ENCODE measurements at regions not wholly inside any gene's neighbourhood (a gene's known extent, or its start where the extent isn't known, plus 50 kb on each side); places are given as distances from the start of the nearest gene placed in this dataset.

DNA sequence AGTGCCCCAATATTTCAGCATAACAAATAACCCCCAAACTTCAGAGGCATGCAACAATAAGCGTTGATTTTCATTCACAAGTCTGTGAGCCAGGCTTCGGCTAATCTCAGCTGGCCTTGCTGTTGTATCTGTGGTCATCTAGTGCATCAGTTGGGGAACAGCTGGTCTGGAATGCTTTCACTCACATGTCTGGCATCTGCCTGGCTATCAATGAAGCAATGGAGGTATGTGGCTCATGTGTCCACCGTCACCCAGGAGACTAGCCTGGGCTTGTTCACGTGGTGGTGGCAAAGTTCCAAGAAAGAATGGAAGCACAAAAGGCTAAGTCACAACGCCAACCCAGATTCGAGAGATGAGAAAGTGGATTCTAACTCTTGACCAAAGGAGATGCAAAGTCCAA lies 304.8 kb upstream of the ISX start:
- H2BK12ac ChIP-seq (ENCODE audit: low read length in 2 of 2): no peak overlapping the region
- H4K8ac ChIP-seq (ENCODE audit: low read length): no peak overlapping the region
- no peak overlapping the region for H2BK15ac ChIP-seq (ENCODE audit: low read depth, poor library complexity, severe bottlenecking)
- H3K4ac ChIP-seq (ENCODE audit: low read depth in 1 of 2, low read length in 2 of 2): no peak overlapping the region
- H3K4me1 ChIP-seq (ENCODE audit: control insufficient read depth, insufficient read depth, low read depth, low read length): no peaks in the 10 kb centered on the region
- no peak overlapping the region for H3K23ac ChIP-seq (ENCODE audit: low read length in 2 of 2)
- H3K9ac ChIP-seq (ENCODE audit: low read length): no peak overlapping the region
- no peak overlapping the region for H2AFZ ChIP-seq (ENCODE audit: low read depth, low read length)
- H2AK5ac ChIP-seq (ENCODE audit: low read length, severe bottlenecking): no peak overlapping the region
- no peak overlapping the region for H3K27ac ChIP-seq (ENCODE audit: low read length, poor library complexity, severe bottlenecking)
- H3K4me3 ChIP-seq (ENCODE audit: insufficient read depth in 1 of 2, low read depth in 1 of 2, low read length in 2 of 2): no peak overlapping the region
- no peak overlapping the region for H3K4me2 ChIP-seq (ENCODE audit: low read length, poor library complexity, severe bottlenecking)
- no peak overlapping the region for H2BK120ac ChIP-seq (ENCODE audit: low read depth, low read length)
- no peak overlapping the region for H4K91ac ChIP-seq (ENCODE audit: low read length)
- H3K79me1 ChIP-seq (replicated peaks; ENCODE audit: low read length, poor library complexity, severe bottlenecking): no peaks in the 10 kb centered on the region
- no peaks in the 10 kb centered on the region for H3K9me3 ChIP-seq (ENCODE audit: control insufficient read depth, low read length)
- no peaks in the 10 kb centered on the region for H3K27me3 ChIP-seq (ENCODE audit: control insufficient read depth in 1 of 2, insufficient read depth in 1 of 2, low read length in 2 of 2)
- no peak overlapping the region for H2BK5ac ChIP-seq (ENCODE audit: low read depth, low read length, poor library complexity, severe bottlenecking)
- 62% methylated on average over 6 of the region's 6 CpGs for WGBS
- no peak overlapping the region for H3K14ac ChIP-seq (ENCODE audit: low read length in 2 of 2)
- no peak overlapping the region for H3K18ac ChIP-seq (ENCODE audit: low read depth in 1 of 2, low read length in 2 of 2)
- no peak for DNase-seq
- H3K36me3 ChIP-seq (ENCODE audit: control insufficient read depth in 1 of 2, insufficient read depth in 2 of 2, low read depth in 1 of 2, low read length in 2 of 2): no peaks in the 10 kb centered on the region

DNA sequence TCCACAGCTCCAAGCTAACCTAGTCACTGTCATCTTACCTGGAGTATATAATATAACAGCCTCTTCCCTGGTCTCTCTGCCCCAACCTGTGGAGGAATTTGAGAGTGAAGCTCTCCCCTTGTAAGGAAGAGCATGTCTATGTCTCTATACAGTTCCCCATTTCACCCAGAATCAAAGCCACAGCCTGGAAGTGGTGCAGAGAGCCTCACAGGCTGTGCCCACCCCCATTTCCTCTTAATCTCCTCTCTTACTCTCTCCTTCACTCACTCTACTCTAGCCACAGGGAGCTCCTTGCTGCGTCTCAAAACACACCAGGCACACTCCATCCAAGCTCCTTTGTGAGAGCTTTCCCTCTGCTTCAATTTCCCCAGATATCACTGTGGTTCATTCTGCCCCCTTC lies 302.5 kb upstream of the ISX start:
- Histone ChIP-seq H4K91ac (ENCODE audit: low read length) (no peak overlapping the region), H3K4me3 (ENCODE audit: insufficient read depth in 1 of 2, low read depth in 1 of 2, low read length in 2 of 2) (no peak overlapping the region), H3K4ac (ENCODE audit: low read depth in 1 of 2, low read length in 2 of 2) (no peak overlapping the region), H3K23ac (ENCODE audit: low read length in 2 of 2) (no peak overlapping the region), H2BK120ac (ENCODE audit: low read depth, low read length) (no peak overlapping the region), H2BK12ac (ENCODE audit: low read length in 2 of 2) (no peak overlapping the region), H3K18ac (ENCODE audit: low read depth in 1 of 2, low read length in 2 of 2) (no peak overlapping the region), H2AK5ac (ENCODE audit: low read length, severe bottlenecking) (no peak overlapping the region), H3K4me2 (ENCODE audit: low read length, poor library complexity, severe bottlenecking) (no peak overlapping the region), H3K27ac (ENCODE audit: low read length, poor library complexity, severe bottlenecking) (no peak overlapping the region), H4K8ac (ENCODE audit: low read length) (no peak overlapping the region), H3K14ac (ENCODE audit: low read length in 2 of 2) (no peak overlapping the region), H3K79me1 (replicated peaks; ENCODE audit: low read length, poor library complexity, severe bottlenecking) (no peaks in the 10 kb centered on the region), H3K27me3 (ENCODE audit: control insufficient read depth in 1 of 2, insufficient read depth in 1 of 2, low read length in 2 of 2) (no peaks in the 10 kb centered on the region), H2BK5ac (ENCODE audit: low read depth, low read length, poor library complexity, severe bottlenecking) (no peak overlapping the region), H3K9me3 (ENCODE audit: control insufficient read depth, low read length) (no peaks in the 10 kb centered on the region), H2BK15ac (ENCODE audit: low read depth, poor library complexity, severe bottlenecking) (no peak overlapping the region), H2AFZ (ENCODE audit: low read depth, low read length) (no peak overlapping the region), H3K9ac (ENCODE audit: low read length) (no peak overlapping the region), H3K4me1 (ENCODE audit: control insufficient read depth, insufficient read depth, low read depth, low read length) (no peaks in the 10 kb centered on the region), H3K36me3 (ENCODE audit: control insufficient read depth in 1 of 2, insufficient read depth in 2 of 2, low read depth in 1 of 2, low read length in 2 of 2) (no peaks in the 10 kb centered on the region)
- 36% methylated on average over 1 of the region's 1 CpG for WGBS
- DNase-seq: no peak

DNA sequence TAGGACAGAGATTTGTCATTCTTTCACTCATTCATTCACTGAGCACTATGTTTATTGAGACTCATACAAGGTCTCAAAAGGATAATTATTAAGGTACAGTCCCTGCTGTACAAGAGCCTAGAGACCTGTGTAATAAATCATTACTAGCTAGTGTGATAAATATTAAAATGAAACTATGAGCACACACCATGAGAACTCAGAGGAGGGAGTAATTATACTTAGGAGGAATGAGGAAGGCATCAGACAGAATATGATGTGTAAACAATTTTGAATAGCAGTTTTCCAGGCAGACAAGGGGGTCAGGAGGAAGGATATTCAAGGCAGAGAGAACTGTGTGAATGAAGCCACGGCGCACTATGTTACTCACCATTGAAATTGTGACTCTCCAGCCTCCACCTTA lies 300.8 kb upstream of the ISX start:
- Histone ChIP-seq H2BK15ac (ENCODE audit: low read depth, poor library complexity, severe bottlenecking) (no peak overlapping the region), H2BK120ac (ENCODE audit: low read depth, low read length) (no peak overlapping the region), H3K4me2 (ENCODE audit: low read length, poor library complexity, severe bottlenecking) (no peak overlapping the region), H2AFZ (ENCODE audit: low read depth, low read length) (no peak overlapping the region), H2BK12ac (ENCODE audit: low read length in 2 of 2) (no peak overlapping the region), H3K18ac (ENCODE audit: low read depth in 1 of 2, low read length in 2 of 2) (no peak overlapping the region), H4K8ac (ENCODE audit: low read length) (no peak overlapping the region), H3K36me3 (ENCODE audit: control insufficient read depth in 1 of 2, insufficient read depth in 2 of 2, low read depth in 1 of 2, low read length in 2 of 2) (no peaks in the 10 kb centered on the region), H3K9me3 (ENCODE audit: control insufficient read depth, low read length) (no peaks in the 10 kb centered on the region), H3K27ac (ENCODE audit: low read length, poor library complexity, severe bottlenecking) (no peak overlapping the region), H3K14ac (ENCODE audit: low read length in 2 of 2) (no peak overlapping the region), H2BK5ac (ENCODE audit: low read depth, low read length, poor library complexity, severe bottlenecking) (no peak overlapping the region), H3K4me1 (ENCODE audit: control insufficient read depth, insufficient read depth, low read depth, low read length) (no peaks in the 10 kb centered on the region), H4K91ac (ENCODE audit: low read length) (no peak overlapping the region), H3K4me3 (ENCODE audit: insufficient read depth in 1 of 2, low read depth in 1 of 2, low read length in 2 of 2) (no peak overlapping the region), H3K23ac (ENCODE audit: low read length in 2 of 2) (no peak overlapping the region), H2AK5ac (ENCODE audit: low read length, severe bottlenecking) (no peak overlapping the region), H3K79me1 (replicated peaks; ENCODE audit: low read length, poor library complexity, severe bottlenecking) (no peaks in the 10 kb centered on the region), H3K4ac (ENCODE audit: low read depth in 1 of 2, low read length in 2 of 2) (no peak overlapping the region), H3K27me3 (ENCODE audit: control insufficient read depth in 1 of 2, insufficient read depth in 1 of 2, low read length in 2 of 2) (no peaks in the 10 kb centered on the region), H3K9ac (ENCODE audit: low read length) (no peak overlapping the region)
- no CpG with 5 or more reads among the region's 2 CpGs for WGBS
- DNase-seq: no peak

DNA sequence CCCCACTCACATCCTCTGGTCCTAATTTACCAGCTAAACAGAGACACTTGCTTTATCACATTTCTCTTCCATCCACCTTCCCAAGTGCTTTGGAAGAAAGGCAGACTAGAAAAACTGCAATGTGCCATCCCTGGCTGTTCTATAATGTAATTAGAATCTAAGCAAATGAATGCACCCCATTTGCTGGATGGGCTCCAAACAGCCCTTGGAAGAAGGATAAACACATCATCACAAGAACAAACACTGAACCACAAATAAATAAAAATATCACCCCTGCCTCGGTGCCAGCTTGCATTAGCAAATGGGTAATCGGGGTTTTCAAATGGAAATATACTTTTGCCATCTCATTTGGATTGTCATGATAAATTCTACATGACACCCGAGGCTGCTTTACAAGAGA lies 296.6 kb upstream of the ISX start:
- Histone ChIP-seq H3K14ac (ENCODE audit: low read length in 2 of 2) (no peak overlapping the region), H4K91ac (ENCODE audit: low read length) (no peak overlapping the region), H3K36me3 (ENCODE audit: control insufficient read depth in 1 of 2, insufficient read depth in 2 of 2, low read depth in 1 of 2, low read length in 2 of 2) (no peaks in the 10 kb centered on the region), H3K4me2 (ENCODE audit: low read length, poor library complexity, severe bottlenecking) (no peak overlapping the region), H2BK120ac (ENCODE audit: low read depth, low read length) (no peak overlapping the region), H3K27ac (ENCODE audit: low read length, poor library complexity, severe bottlenecking) (no peak overlapping the region), H3K4me1 (ENCODE audit: control insufficient read depth, insufficient read depth, low read depth, low read length) (no peaks in the 10 kb centered on the region), H3K9ac (ENCODE audit: low read length) (no peak overlapping the region), H3K4me3 (ENCODE audit: insufficient read depth in 1 of 2, low read depth in 1 of 2, low read length in 2 of 2) (no peak overlapping the region), H3K4ac (ENCODE audit: low read depth in 1 of 2, low read length in 2 of 2) (no peak overlapping the region), H2BK12ac (ENCODE audit: low read length in 2 of 2) (no peak overlapping the region), H3K27me3 (ENCODE audit: control insufficient read depth in 1 of 2, insufficient read depth in 1 of 2, low read length in 2 of 2) (no peaks in the 10 kb centered on the region), H4K8ac (ENCODE audit: low read length) (no peak overlapping the region), H2AFZ (ENCODE audit: low read depth, low read length) (no peak overlapping the region), H3K23ac (ENCODE audit: low read length in 2 of 2) (no peak overlapping the region), H3K9me3 (ENCODE audit: control insufficient read depth, low read length) (no peaks in the 10 kb centered on the region), H3K79me1 (replicated peaks; ENCODE audit: low read length, poor library complexity, severe bottlenecking) (no peaks in the 10 kb centered on the region), H2AK5ac (ENCODE audit: low read length, severe bottlenecking) (no peak overlapping the region), H2BK15ac (ENCODE audit: low read depth, poor library complexity, severe bottlenecking) (no peak overlapping the region), H3K18ac (ENCODE audit: low read depth in 1 of 2, low read length in 2 of 2) (no peak overlapping the region), H2BK5ac (ENCODE audit: low read depth, low read length, poor library complexity, severe bottlenecking) (no peak overlapping the region)
- no peak for DNase-seq
- WGBS: 67% methylated on average over 3 of the region's 3 CpGs

Measured in mesenchymal stem cell (in vitro differentiated cells and primary cell).